GM19025 (cell line): ENCODE measurements at regions not wholly inside any gene's neighbourhood (a gene's known extent, or its start where the extent isn't known, plus 50 kb on each side); places are given as distances from the start of the nearest gene placed in this dataset.

ENCODE experiments used
- ATAC-seq: cut with Tn5 transposase; IDR thresholded peaks from one replicate; pipeline ENCODE4 v1.9.1; 2021; ENCODE audit warnings: mild to moderate bottlenecking, low read depth, moderate library complexity; ENCODE audit not compliant: unreplicated experiment

DNA sequence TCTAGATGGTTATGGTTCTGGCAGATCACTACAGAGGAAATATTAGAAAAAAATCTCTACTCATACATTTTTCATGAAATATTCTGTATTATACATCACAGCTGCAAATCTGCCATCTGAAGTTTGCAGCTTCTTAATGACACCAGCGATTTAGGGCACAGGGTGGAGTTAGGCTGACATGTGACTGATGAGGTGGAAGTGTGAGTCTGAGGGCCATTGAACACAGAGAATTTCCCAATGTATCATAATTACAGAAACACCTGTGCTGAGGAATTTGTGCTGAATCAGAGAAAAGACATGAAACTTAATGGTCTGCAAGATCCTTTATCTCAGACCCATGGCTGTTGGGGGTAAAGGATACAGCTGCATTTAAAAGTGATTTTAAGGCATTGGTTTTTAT, 2025.6 kb upstream of the AGA start:
- ATAC-seq: no peak

DNA sequence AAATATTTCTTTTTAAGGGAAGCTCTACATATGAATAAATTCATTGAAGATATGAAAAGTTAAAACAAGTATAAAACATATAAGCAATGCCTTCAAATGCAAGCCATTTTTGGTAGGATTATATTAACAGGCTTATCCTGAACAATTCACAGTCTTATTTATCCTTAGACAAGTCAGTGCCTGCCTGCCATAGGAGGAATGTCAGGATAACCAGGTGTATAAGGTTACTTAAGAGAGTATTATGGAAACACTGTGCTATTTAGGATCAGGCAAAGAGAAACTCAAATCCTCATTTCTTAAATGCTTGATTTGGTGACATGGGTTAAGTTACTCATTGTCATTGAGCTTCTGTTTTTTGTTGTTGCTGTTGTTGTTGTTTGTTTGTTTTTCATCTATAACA, 2029.9 kb upstream of the AGA start:
- no peak for ATAC-seq

GRCh38 chr4:179478608-179479007, 2036.4 kb upstream of the AGA start:
- no peak for ATAC-seq

DNA sequence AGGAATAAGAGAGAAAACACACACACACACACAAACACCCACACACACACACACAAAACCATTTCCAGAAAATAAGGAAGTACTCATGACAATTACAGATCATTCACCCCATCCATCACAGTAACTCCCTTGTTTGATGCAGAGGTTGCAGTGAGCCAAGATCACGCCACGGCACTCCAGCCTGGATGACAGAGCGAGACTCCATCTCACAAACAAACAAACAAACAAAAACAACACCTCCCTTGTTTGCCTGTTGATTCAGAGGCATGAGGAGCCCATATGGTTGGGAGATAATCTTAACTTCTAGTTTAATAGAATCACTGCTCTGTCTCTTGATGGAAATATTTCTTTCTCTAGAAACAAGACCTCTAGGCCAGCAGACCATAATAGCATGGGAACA, 2043.5 kb upstream of the AGA start:
- no peak for ATAC-seq

GRCh38 chr4:179486570-179487335, 2044.5 kb upstream of the AGA start:
- ATAC-seq: no peak

GRCh38 chr4:179492260-179493080, 2050.2 kb upstream of the AGA start:
- no peak for ATAC-seq

DNA sequence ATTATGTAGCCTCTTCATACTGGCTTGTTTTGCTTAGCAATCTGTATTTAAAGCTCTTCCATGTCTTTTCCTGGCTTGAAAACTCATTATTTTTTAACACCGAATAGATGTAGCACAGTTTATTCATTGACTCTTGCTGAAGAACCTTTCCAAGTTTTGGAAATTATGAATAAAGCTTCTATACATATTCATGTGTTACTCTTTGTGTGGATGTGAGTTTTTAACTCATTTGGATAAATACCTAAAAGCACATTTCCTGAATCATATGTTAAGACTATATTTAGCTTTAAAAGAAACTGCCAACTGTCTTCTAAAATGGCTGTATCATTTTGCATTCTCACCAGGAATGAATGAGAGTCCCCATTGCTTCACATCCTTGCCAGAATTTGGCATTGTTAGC, 2061.7 kb upstream of the AGA start:
- no peak for ATAC-seq

DNA sequence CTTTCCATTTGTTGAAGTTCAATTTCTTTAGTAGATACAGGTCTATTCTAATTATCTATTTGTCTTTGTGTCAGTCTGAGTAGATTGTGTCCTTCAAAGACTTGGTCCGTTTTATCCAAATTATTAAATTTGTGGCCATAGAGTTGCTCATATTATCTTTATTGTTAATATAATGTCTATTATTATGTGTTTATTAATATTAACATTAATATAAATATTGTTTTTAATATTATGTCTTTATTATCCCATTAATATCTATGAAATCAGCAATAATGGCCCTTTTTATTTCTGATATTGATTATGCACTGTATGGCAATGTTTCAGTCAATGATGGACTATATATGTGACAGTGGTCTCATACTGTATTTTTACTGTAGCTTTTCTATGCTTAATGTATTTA, 2067.3 kb upstream of the AGA start:
- no peak for ATAC-seq

- ATAC-seq: no peak
These were observed 2079.7 kb upstream of the AGA start for GRCh38 chr4:179521952-179522351.

DNA sequence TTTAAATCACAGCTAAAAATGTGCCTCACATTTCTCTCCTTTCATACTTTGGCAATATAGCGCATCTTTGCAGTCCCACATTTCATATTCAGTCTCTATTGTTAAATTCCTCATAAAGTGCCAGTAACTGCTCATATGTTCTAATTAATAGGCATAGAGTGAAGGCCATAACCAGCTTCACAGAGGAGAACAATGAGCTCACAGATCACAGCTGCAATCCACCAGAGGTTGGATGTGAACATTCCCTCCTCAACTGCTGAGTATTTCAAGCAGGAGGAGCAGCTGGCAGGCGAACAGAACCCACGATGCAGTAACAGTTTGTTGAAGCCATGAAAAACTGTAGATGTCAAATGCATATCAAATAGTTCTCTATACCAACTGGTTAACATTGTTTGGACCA, 2088.7 kb upstream of the AGA start:
- ATAC-seq: no peak

GRCh38 chr4:179536694-179537093, 2094.5 kb upstream of the AGA start:
- ATAC-seq: no peak

GRCh38 chr4:179539641-179540040, 2097.4 kb upstream of the AGA start:
- ATAC-seq: no peak

DNA sequence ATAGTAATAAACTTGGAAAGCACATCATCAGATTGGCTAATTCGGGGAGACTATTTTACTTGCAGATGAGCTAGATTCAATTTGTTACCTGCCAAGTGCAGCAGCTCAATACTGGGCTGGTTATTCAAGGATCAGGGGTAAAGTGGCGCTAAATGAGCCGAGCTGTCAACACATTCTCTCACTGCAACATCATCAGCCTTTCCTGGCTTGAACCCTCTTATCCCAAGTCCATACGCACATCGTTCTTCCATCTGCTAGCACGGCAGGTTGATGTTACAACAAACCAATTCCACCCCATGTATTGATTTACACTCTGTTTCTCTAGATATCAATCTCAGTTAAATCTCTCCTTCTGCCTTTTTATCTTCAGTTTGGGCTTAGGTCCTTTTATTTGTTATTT, 2101.5 kb upstream of the AGA start:
- no peak for ATAC-seq

- ATAC-seq: no peak
These were observed 2102.3 kb upstream of the AGA start for GRCh38 chr4:179544496-179544895.

DNA sequence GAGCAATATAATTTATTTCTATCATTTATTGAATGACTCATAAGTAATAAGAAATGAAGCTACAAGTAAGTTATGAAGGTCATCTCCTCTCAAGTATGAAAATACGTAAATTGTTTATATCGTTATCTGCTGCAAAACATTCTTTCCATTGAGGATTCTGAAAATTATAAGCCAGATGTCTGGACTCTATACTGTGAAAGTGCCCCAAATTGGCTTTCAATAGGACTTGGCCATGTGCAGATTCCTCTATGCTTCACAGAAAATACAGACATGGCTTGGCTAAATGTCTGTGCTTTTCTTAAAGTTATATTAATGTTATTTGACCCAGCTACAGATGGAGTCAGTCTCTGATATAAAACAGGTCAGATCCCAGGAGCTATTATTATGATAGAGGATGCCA, 2109.9 kb upstream of the AGA start:
- ATAC-seq: no peak

DNA sequence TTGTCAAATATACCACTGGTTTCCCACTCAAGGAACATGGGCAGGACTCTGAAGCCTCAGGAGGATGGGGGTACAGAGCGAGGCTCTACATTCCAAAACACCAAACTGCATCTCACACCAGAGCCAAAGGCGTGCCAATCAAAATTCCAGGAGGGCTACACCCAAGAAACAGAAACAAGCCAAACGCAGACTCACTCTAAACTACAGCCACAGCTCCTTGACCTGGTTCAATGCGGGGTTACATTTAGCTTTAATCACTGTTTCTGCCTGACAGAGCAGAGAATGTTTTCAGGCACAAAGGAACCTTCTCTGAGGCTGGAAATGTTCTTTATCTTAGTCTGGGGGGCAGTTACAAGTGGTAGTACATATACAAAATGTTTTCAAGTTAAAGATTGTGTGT, 2121.5 kb upstream of the AGA start:
- ATAC-seq: no peak

DNA sequence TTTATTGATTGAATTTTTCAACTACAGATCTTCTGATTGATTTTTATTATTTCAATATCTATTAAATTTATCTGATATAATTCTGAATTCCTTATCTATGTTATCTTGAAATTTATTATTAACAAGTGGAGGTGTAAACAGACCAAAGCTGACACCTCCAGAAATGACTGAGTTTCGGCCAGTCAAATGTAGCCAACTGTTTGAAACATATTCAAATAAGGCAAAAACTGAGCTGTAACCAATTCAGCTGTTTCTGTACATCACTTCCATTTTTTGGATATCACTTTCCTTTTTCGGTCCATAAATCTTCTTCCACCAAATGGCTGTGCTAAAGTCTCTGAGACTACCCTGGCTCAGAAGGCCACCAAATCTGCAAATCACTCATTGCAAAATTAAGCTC, 2127.3 kb upstream of the AGA start:
- no peak for ATAC-seq

DNA sequence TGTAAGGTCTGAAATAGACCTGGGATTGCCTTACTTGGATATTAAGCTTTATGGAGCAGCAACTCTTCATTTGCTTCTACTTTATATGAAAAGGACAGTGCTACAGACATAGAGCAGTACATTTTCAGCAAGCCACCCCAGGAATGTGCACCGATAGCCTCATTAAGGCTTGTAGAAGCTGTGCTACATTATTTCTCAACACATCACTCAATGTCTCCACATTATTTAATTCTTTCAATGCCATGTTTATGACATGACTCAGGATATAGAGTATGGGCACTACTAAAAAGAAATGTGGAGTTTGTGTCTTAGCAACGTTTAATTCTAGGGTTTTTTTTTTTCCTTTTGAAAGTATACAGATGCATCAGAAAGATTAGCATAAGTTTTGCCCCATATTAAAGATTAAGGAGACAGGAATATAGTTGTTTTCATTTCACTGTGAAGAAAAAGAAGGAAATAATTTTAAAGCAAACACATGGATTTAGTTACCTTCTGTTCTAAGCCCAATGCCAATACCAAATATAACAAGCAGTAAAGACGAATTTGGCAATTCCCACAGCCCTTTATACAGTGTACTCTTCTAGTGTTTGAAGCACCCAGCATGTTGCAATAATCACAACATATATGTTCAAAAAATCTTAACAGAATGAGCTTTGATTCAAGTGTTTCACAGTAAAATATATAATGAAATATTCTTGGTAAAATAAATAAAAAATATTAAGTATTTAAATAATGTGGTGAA, 2140.1 kb upstream of the AGA start:
- ATAC-seq: no peak

DNA sequence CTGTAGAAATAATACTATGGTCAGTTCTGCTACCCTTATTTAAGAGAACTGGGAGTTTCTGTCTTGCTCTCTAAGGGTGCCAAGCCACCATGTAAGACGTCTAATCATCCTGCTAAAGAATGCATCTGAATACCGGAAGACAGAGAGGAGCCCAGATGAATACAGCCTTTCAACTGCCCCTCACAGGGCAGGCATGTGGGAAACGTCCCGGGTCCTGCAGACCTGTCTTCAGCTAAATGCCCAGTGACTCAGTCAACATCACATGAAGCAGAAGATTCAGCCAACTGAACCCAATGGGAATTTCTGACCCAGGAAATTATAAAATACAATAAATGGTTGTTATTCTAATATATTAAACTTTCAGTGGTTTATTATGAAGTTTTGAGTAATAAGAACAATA, 2141.0 kb upstream of the AGA start:
- no peak for ATAC-seq

- ATAC-seq: no peak
These were observed 2141.9 kb upstream of the AGA start for GRCh38 chr4:179584101-179584500.

GRCh38 chr4:179585761-179586160, 2143.5 kb upstream of the AGA start:
- ATAC-seq: no peak
